Kidney epithelial cell (primary cell): ENCODE measurements at regions not wholly inside any gene's neighbourhood (a gene's known extent, or its start where the extent isn't known, plus 50 kb on each side); places are given as distances from the start of the nearest gene placed in this dataset.

Source experiments
- DNase-seq: peaks from one replicate; pipeline ENCODE4 v3.0.0-alpha.2; 2010; ENCODE audit warnings: low read depth
- H3K27me3 ChIP-seq: 2 replicates; pipeline ENCODE4 v1.6.0; 2011; ENCODE audit warnings: low read length; ENCODE audit not compliant: control insufficient read depth, insufficient read depth
- H3K36me3 ChIP-seq: 2 replicates; pipeline ENCODE4 v1.5.1; 2011; ENCODE audit warnings: low read length; ENCODE audit not compliant: control insufficient read depth, insufficient read depth
- H3K4me3 ChIP-seq: 2 replicates; pipeline ENCODE4 v1.5.1; 2011; ENCODE audit warnings: low read depth, mild to moderate bottlenecking, control low read depth, low read length
- TF ChIP-seq, protein P1 (sequence below): IDR thresholded peaks from 2 replicates; pipeline ENCODE4 v1.5.1; 2011; ENCODE audit warnings: mild to moderate bottlenecking, moderate library complexity, low read length, control low read depth, inconsistent platforms; ENCODE audit not compliant: insufficient read depth, poor library complexity, severe bottlenecking

DNA sequence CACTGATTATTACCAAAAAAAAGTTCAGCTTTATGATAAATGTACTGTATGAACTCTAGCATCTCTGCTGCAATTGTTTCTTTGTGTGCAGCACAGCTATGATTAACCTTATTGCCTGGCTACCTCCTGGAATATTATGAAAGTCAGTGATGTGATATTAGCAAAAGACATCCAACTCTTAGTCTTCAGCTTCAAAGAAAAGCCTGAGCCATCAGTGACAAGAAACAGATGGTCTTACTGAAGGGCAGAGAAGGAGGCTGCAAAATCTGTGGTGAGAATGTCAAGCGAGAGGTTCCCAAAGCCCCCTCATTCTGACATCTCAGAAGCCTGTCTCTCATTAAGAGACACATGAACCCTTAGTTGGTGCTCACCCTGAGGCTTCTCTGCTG is 89.4 kb upstream of the TNFAIP3 start:
- Histone ChIP-seq H3K4me3 (no peak overlapping the region), H3K36me3 (no peaks in the 10 kb centered on the region), H3K27me3 (no peaks in the 10 kb centered on the region)
- no peak for DNase-seq
- TF ChIP-seq, protein P1, sequence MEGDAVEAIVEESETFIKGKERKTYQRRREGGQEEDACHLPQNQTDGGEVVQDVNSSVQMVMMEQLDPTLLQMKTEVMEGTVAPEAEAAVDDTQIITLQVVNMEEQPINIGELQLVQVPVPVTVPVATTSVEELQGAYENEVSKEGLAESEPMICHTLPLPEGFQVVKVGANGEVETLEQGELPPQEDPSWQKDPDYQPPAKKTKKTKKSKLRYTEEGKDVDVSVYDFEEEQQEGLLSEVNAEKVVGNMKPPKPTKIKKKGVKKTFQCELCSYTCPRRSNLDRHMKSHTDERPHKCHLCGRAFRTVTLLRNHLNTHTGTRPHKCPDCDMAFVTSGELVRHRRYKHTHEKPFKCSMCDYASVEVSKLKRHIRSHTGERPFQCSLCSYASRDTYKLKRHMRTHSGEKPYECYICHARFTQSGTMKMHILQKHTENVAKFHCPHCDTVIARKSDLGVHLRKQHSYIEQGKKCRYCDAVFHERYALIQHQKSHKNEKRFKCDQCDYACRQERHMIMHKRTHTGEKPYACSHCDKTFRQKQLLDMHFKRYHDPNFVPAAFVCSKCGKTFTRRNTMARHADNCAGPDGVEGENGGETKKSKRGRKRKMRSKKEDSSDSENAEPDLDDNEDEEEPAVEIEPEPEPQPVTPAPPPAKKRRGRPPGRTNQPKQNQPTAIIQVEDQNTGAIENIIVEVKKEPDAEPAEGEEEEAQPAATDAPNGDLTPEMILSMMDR = no peak

DNA sequence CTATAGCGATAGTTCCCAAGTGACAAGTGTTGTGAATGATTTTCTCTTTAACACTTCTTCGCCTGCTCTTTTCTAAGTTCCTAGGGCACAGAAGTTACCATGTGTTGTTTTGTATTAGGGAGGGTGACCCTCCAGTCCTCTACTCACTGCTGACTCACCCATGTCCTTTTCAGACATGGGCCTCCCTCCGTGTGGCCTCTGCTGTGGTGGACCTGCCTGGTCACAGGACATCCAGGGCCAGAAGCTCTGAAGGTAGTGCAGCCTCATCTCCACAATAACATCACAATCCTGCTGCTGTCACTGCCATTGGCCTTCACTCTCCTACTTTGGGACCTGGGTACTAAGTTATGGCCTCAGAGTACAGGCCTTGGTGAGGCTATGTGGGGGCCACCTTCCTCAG is 87.1 kb upstream of the TNFAIP3 start:
- DNase-seq = no peak
- H3K4me3 ChIP-seq = no peak overlapping the region
- H3K36me3 ChIP-seq = no peaks in the 10 kb centered on the region
- no peaks in the 10 kb centered on the region for H3K27me3 ChIP-seq
- TF ChIP-seq, protein P1 = no peak

DNA sequence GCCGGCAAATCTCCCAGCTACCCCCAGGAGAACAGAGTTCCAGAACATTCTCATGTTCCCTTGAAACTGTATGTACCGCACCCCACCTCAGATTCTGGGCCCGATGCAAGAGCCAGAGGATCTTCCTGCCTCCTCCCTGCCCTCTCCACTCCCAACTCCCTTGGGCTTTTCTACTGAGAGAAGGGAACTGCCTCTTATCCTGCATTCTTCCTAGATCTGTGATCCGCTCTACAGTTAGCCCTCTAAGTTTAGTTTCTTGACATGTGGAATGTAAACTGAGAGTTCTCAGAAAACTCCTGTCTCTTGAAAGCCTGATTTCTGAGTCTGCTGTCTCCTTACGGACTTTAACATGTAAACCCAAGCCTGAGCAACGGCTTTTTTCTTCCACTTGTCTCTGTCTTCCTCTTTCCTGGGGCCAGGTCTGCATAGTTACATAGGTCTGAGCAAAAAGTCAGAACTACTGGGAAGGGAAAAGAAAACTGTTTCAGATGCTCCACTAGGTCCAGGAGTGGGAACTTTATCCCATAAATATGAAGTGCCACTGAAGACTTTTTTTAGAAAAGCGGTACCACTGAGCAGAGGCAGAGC is 86.5 kb upstream of the TNFAIP3 start:
- Histone ChIP-seq H3K4me3 (no peak overlapping the region), H3K27me3 (no peaks in the 10 kb centered on the region), H3K36me3 (no peaks in the 10 kb centered on the region)
- DNase-seq = no peak
- TF ChIP-seq, protein P1 = no peak

DNA sequence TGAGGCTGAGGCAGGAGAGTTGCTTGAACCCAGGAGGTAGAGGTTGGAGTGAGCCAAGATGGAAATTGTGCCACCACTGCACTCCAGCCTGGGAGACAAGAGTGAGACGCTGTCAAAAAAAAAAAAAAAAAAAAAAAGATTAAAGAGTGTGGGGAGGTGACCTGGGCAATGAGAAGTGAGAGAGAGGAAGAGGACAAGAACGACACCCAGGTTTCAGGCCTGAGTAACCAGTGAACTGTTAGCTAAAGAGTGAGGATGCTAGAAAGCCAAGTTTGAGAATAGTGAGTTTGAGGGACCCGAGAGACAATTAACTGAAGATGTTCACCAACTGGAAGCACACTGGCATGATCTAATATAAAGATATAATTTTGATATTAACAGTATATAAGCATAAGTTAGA is 85.4 kb upstream of the TNFAIP3 start:
- H3K36me3 ChIP-seq = no peaks in the 10 kb centered on the region
- TF ChIP-seq, protein P1 = no peak
- no peak for DNase-seq
- no peak overlapping the region for H3K4me3 ChIP-seq
- H3K27me3 ChIP-seq = no peaks in the 10 kb centered on the region

DNA sequence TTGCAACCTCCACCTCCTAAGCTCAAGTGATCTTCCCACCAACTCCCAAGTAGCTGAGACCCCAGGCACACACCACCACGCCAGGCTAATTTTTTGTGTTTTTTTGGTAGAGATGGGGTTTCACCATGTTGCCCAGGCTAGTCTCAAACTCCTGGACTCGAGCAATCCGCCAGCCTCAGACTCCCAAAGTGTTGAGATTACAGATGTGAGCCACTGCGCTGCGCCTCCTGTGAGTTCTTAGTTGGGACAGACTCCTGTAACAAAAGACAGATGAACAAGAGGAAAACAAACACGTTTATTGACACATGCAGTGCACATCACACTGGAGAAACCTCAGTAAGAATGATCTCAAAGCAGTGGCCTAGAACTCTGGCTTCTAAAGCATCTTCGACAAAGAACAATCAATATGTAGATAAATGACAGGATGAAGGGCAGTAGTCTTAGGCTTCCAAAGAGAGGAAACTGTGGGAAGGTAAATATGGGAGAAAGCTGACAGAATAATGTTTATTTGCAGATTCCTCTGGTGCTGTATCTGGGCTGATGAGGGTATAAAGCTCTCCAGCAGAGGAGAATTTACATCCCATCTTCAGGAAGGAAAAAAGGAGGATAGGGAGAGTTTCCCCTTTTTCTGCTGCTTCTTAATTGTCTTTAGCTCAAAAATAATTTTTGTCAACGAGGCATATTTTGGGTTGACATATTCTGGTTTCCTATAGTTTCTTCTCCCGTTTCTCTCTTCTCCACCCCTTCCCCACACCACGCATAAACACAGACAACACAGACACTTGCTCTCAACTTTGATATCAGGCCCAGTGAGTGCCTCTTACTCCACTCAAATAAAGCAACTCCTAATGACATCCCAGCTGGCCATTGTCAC is 84.7 kb upstream of the TNFAIP3 start:
- TF ChIP-seq, protein P1 = no peak
- Histone ChIP-seq H3K4me3 (no peak overlapping the region), H3K27me3 (no peaks in the 10 kb centered on the region), H3K36me3 (no peaks in the 10 kb centered on the region)
- no peak for DNase-seq
